ENCODE measurements at regions not wholly inside any gene's neighbourhood (a gene's known extent, or its start where the extent isn't known, plus 50 kb on each side); places are given as distances from the start of the nearest gene placed in this dataset.
"Not testable (repeated sequence)": the region's sequence is repeated elsewhere in the genome, so short reads cannot be mapped to it uniquely, and the experiment has no call there.

GRCh38 chr1:203401199-203401877 is 50.4 kb upstream of the FMOD start:
- DNase-seq = no peak

GRCh38 chr1:203402152-203402551 is 51.2 kb upstream of the FMOD start:
- no peak for DNase-seq

GRCh38 chr1:203402629-203403337 is 51.9 kb upstream of the FMOD start:
- peak; percentile 70 for DNase-seq

- DNase-seq = no peak
Observed at GRCh38 chr1:203403586-203403985, 52.7 kb upstream of the FMOD start.

GRCh38 chr1:203404546-203404945 is 53.6 kb upstream of the FMOD start:
- no peak for DNase-seq

GRCh38 chr1:203405703-203406438 is 54.9 kb upstream of the FMOD start:
- DNase-seq = no peak

GRCh38 chr1:203406446-203407045 is 55.6 kb upstream of the FMOD start:
- DNase-seq = no peak

GRCh38 chr1:203407296-203407695 is 56.4 kb upstream of the FMOD start:
- no peak for DNase-seq

DNA sequence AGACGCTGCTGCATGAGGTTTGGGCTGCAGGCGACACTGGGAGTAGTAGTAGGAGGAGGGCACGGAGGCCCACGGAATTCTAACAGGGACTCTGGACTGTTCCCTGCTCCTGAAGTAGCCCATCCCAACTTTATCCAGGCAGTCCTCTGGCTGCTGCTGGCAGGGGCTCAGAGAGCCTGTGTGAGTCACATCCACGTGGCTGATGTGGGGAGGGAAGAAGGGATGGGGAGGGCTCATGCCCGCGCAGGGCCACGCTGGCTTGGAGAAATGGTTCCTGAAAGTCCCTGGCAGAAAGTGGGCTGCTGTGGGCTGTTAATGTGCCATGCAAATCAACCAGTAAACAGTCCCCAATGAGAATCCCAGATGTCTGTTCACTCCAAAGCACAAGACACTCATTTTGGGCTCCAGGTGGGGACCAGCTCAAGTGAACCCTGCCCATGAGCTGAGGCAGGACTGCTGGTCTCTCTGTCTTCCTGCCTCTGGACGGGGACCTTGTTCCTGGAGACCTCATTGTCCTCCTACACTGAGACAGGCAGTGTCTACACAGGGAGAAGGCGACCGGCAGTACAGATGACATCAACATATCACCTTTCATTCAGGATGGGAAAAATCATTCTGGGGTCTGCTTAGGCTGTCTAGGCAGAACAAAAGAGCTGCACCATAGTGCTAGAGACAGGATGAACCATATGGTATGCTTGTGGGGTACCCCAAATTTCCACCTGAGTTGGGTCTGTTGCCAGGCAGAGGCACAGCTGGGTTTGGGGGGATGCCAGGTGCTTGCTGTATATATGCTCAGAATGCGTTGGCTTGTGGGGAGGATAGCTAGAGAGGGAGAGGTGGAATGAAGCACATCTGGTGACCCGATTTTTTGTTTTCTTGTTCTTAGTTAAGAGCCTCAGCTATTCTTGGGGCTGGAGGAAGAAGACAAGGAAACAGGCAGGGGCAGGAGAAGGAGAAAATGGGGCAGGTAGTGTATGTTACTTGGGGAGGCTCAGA is 57.9 kb upstream of the FMOD start:
- DNase-seq = no peak

DNA sequence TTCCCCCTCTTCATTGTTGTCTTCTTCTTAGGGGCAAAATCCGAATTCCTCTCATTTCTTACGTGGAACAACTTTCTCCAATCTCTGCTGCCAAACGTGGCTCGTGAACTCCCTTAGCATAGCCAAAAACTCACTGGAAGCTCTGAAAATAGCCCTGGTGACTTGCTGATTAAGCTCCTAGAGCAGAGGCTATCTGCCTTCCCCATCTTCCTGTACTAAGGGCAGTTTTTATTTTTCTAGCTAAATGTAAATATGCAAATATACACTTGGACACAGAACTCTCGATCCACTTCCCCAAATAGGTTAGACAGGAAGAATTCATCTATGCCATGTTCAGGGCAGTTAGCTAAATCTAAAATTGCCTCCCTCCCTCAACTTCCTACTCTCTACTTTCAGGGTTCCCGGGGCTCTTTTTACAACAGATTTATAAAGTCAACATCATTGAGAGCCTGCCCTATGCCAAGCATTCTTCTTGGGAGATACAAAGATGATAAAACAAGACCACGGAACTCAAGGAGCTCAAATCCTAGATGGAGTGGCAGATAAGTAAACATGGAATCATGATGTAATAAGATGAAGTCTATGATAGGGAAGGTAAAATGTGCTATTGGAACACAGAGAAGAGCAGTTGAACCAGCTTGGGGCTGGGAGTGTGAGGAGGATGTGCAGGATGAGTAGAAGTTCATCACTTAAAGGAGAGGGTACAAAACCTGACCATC is 59.4 kb upstream of the FMOD start:
- no peak for DNase-seq

DNA sequence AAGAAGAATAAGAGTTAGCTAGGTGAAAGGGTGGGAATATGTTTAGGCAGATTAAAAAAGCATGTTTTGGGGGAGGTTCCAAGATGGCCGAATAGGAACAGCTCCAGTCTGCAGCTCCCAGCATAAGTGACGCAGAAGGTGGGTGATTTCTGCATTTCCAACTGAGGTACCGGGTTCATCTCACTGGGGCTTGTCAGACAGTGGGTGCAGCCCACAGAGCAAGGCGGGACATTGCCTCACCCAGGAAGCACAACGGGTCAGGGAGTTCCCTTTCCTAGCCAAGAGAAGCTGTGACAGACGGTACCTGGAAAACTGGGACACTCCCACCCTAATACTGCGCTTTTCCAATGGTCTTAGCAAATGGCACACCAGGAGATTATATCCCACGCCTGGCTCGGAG is 60.5 kb upstream of the FMOD start:
- DNase-seq = not testable (repeated sequence)

DNA sequence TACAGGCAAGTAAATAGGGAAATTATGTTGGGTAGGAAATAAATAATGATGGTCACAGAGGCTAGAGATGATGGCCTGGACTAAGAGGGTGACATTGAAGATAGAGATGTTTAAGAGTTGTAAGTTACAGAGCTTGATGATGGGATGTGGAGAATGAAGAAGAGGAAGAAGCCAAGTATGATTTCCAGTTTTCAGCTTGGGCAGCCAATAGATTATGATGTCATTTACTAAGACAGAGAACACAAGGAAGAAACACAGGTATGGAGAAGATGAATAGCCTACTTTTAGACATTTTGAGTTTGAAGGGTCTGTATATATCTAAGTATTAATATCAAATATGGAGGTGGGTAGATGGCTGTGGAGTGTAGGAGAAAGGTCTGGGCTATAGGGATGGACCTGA is 56.0 kb upstream of the PRELP start:
- DNase-seq = no peak

GRCh38 chr1:203420263-203420662 is 55.3 kb upstream of the PRELP start:
- no peak for DNase-seq

DNA sequence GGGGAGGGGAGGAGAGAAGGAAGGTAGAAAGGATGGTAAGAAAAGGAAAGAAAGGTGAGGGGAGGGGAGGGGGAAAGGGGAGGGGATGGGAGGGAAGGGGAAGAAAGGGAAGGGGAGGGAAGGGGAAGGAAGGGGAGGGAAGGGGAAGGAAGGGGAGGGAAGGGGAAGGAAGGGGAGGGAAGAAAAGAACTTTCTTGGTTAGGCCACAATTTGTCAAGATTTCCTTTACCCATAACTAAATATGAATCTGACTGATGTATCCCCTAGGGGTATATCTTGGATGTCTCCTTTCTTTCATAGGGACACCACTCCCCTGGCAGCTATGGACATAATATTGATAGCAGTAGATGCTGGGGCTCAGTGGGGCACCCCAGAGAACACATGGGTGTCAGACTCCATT is 54.4 kb upstream of the PRELP start:
- no peak for DNase-seq

GRCh38 chr1:203422116-203422515 is 53.5 kb upstream of the PRELP start:
- DNase-seq = no peak

GRCh38 chr1:203422656-203423055 is 53.0 kb upstream of the PRELP start:
- DNase-seq = no peak

DNA sequence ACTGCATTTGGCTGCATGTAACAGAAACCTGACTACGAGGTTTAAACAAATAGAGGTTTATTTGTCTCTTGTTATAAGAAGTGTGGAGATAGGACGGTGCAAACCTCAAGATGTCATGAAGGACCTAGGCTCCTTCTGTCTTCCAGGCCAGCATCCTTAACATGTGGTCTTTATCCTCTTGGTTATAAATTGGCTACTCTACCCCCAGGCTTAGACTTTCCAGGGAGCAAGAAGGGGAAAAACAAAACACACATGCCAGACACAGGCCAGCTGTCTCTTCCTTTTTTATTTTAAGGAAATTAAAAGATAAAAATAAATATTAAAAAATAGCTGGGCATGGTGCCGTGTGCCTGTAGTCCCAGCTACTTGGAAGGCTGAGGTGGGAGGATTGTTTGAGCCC is 51.3 kb upstream of the PRELP start:
- DNase-seq = no peak

- no peak for DNase-seq
Observed at GRCh38 chr1:203424861-203425662, 50.5 kb upstream of the PRELP start.

DNA sequence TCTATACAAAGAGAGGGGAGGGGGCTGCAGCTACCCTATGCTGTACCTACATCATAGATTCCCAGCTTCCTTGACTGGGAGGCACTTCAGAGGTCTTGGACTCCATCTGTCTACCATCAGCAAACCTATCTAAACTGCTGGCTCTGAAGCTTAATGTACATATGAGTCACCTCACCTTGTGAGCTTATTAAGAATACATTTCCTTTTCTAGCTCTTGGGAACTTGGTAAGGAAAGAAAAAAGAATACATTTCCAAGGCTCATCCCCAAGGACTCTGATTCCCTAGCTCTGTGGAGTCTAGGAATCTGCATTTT is 50.0 kb upstream of the PRELP start:
- no peak for DNase-seq

Measured in hematopoietic multipotent progenitor cell treated with erythropoietin and hydrocortisone succinate and interleukin-3 and kit ligand, for 6 days (in vitro differentiated cells).